ENCODE measurements at regions not wholly inside any gene's neighbourhood (a gene's known extent, or its start where the extent isn't known, plus 50 kb on each side); places are given as distances from the start of the nearest gene placed in this dataset.

DNA sequence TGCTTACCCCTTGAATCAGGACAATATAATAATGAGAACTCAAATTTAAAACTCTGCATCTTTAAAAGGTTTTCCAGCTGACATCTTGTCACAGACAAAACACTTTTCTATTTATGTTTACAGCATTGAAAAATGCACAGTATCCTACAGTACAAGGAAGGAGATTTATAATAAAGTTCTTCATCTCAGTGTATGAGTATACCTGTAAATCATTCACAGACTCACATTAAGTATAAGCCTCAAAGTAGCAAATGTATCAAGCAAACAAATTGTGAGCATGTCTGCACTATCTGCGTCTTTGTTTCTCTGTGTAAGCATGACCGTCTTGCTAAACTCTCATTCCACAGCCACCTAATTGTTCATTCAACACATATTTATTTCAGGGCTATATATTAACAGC lies 52.8 kb downstream of the PPP1R2C start:
- Mint-ChIP-seq H3K27ac (no peak overlapping the region), H3K27me3 (no peaks in the 10 kb centered on the region), H3K36me3 (no peaks in the 10 kb centered on the region), H3K4me1 (no peaks in the 10 kb centered on the region), H3K4me3 (no peak overlapping the region), H3K9me3 (peaks cover 1% of the 10 kb centered on the region)
- DNase-seq: no peak

- Mint-ChIP-seq H3K4me3 (no peak overlapping the region), H3K4me1 (no peaks in the 10 kb centered on the region), H3K27me3 (no peaks in the 10 kb centered on the region), H3K36me3 (no peaks in the 10 kb centered on the region), H3K27ac (no peak overlapping the region), H3K9me3 (no peaks in the 10 kb centered on the region)
- DNase-seq: no peak
Observed at GRCh38 chrX:42720209-42720608, 57.8 kb downstream of the PPP1R2C start.

GRCh38 chrX:42715701-42716262 lies 62.2 kb downstream of the PPP1R2C start:
- H3K27me3 Mint-ChIP-seq: no peaks in the 10 kb centered on the region
- DNase-seq: no peak
- no peaks in the 10 kb centered on the region for H3K9me3 Mint-ChIP-seq
- no peaks in the 10 kb centered on the region for H3K36me3 Mint-ChIP-seq
- no peak overlapping the region for H3K27ac Mint-ChIP-seq
- H3K4me3 Mint-ChIP-seq: no peak overlapping the region
- H3K4me1 Mint-ChIP-seq: no peaks in the 10 kb centered on the region

DNA sequence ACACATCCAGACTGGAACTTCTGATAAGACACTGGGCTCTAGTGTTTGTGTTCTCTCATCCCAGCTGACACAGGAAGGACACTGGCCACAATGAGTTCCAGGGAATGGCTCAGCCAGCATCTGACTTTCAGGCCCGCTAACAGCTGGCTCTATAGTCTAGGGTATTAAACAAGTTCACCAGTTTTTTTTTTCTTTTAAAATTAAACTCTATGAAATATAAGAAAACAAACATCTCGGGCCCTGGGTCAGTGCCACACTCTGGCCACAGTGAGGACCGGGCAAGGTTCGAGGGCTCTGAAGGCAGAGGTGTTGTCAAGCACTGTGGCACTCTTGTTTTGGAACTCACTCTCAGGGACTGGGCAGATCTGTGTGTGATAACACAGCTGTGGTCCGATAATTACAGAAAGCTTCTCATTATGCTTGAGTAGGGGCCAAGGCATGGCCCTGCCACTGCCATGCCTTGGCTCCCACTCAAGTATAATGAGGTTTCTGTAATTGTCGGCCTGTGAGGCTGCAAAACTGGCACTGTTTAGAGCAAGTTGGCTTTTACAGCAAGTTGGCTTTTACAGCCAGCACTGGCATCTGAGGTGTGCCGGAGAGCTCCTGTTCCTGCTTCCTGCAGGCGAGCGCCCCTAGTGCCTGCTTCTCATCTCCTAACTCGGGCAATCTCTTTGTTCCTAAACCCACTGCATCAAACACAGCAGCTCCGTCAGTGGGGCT lies 62.8 kb downstream of the PPP1R2C start:
- no peaks in the 10 kb centered on the region for H3K9me3 Mint-ChIP-seq
- no peaks in the 10 kb centered on the region for H3K36me3 Mint-ChIP-seq
- no peak overlapping the region for H3K27ac Mint-ChIP-seq
- peak; percentile 21 for DNase-seq
- H3K4me3 Mint-ChIP-seq: no peak overlapping the region
- no peaks in the 10 kb centered on the region for H3K4me1 Mint-ChIP-seq
- no peaks in the 10 kb centered on the region for H3K27me3 Mint-ChIP-seq

- no peaks in the 10 kb centered on the region for H3K27me3 Mint-ChIP-seq
- H3K4me3 Mint-ChIP-seq: no peak overlapping the region
- DNase-seq: no peak
- H3K36me3 Mint-ChIP-seq: no peaks in the 10 kb centered on the region
- no peaks in the 10 kb centered on the region for H3K4me1 Mint-ChIP-seq
- no peaks in the 10 kb centered on the region for H3K9me3 Mint-ChIP-seq
- H3K27ac Mint-ChIP-seq: no peak overlapping the region
Observed at GRCh38 chrX:42710452-42710851, 67.5 kb downstream of the PPP1R2C start.

DNA sequence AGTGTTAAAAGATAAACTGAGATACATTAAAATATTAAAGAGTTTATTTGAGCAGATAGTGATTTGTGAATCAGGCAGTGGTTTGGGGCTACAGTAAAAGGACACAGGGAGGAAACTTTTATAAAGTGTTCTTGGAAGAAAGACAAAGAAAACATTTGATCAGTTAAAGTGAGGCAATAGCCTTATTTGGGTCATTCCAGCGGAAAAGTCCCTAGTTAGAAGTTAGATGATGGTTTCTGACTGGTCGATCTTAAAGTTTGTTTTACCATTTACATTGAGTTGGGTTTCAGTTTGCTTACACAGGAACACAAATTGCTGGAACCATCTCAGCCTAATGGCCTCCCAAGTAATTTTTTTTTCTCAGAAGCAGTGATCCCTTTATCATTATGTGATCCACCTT lies 69.7 kb downstream of the PPP1R2C start:
- H3K4me1 Mint-ChIP-seq: peaks cover 8% of the 10 kb centered on the region
- H3K4me3 Mint-ChIP-seq: no peak overlapping the region
- no peak overlapping the region for H3K27ac Mint-ChIP-seq
- no peak for DNase-seq
- H3K36me3 Mint-ChIP-seq: no peaks in the 10 kb centered on the region
- no peaks in the 10 kb centered on the region for H3K9me3 Mint-ChIP-seq
- no peaks in the 10 kb centered on the region for H3K27me3 Mint-ChIP-seq

GRCh38 chrX:42707742-42708141 lies 70.2 kb downstream of the PPP1R2C start:
- Mint-ChIP-seq H3K36me3 (no peaks in the 10 kb centered on the region), H3K27me3 (no peaks in the 10 kb centered on the region), H3K4me3 (no peak overlapping the region), H3K9me3 (no peaks in the 10 kb centered on the region), H3K4me1 (peaks cover 8% of the 10 kb centered on the region), H3K27ac (no peak overlapping the region)
- DNase-seq: no peak

DNA sequence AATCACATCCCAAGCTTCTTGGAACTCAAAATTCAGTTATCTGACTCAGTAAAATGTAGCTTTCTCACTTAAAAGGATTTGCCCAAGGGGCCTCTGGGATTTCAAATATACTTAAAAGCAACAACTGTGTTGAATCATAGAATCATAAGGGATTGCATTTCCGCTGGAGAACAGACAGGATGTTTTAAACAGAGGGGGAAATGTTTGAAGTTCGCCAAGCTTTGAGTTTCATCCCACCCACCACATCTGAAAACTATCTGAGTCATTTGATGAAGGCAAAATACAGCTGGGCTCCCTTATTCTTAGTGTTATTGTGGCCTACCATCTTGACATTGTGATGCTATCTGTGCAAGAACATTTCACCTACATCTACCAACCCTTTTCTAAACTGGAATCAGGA lies 73.5 kb downstream of the PPP1R2C start:
- Mint-ChIP-seq H3K9me3 (no peaks in the 10 kb centered on the region), H3K27ac (no peak overlapping the region), H3K36me3 (no peaks in the 10 kb centered on the region), H3K4me3 (no peak overlapping the region), H3K27me3 (no peaks in the 10 kb centered on the region), H3K4me1 (peaks cover 8% of the 10 kb centered on the region)
- DNase-seq: no peak

- no peaks in the 10 kb centered on the region for H3K36me3 Mint-ChIP-seq
Observed at GRCh38 chrX:42697544-42697943, 80.4 kb downstream of the PPP1R2C start.

DNA sequence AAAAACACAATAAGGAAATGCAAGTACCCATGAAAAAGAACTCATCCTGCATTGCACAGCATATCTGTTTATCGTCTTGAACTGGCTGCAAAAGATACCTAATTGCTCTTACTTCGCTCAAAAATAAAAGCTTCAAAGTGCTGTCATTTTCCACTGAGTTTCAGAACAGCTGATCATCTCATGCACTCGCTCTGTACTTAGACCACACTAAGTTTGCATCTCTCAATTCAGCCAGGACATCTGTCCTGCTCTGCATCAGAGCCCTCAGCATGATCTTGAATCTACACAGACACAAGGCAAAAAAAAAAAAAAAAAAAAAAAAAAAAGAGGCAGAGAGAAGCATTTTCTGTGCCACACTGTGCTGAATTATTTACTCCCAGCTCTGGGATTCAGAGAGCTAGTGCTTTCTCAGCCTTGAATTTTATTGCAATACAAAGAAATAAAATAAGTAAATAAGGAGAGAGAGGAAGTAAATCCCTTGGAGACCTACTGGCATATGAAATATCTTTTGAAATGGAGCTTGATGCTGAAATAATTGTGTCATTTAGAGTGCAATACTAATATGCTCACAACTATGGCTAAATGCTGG lies 81.3 kb downstream of the PPP1R2C start:
- no peaks in the 10 kb centered on the region for H3K4me1 Mint-ChIP-seq
- H3K4me3 Mint-ChIP-seq: no peak overlapping the region
- no peaks in the 10 kb centered on the region for H3K9me3 Mint-ChIP-seq
- no peak for DNase-seq
- H3K36me3 Mint-ChIP-seq: no peaks in the 10 kb centered on the region
- H3K27ac Mint-ChIP-seq: no peak overlapping the region
- no peaks in the 10 kb centered on the region for H3K27me3 Mint-ChIP-seq

More at GRCh38 chrX:42697544-42697943, 80.4 kb downstream of the PPP1R2C start:
- Mint-ChIP-seq H3K27ac (no peak overlapping the region), H3K27me3 (no peaks in the 10 kb centered on the region), H3K9me3 (no peaks in the 10 kb centered on the region), H3K4me3 (no peak overlapping the region), H3K4me1 (no peaks in the 10 kb centered on the region)
- DNase-seq: no peak

- Mint-ChIP-seq H3K36me3 (no peaks in the 10 kb centered on the region), H3K9me3 (no peaks in the 10 kb centered on the region), H3K27me3 (no peaks in the 10 kb centered on the region), H3K4me1 (no peaks in the 10 kb centered on the region), H3K27ac (no peak overlapping the region), H3K4me3 (no peak overlapping the region)
- DNase-seq: no peak
Observed at GRCh38 chrX:42695800-42696358, 82.1 kb downstream of the PPP1R2C start.

DNA sequence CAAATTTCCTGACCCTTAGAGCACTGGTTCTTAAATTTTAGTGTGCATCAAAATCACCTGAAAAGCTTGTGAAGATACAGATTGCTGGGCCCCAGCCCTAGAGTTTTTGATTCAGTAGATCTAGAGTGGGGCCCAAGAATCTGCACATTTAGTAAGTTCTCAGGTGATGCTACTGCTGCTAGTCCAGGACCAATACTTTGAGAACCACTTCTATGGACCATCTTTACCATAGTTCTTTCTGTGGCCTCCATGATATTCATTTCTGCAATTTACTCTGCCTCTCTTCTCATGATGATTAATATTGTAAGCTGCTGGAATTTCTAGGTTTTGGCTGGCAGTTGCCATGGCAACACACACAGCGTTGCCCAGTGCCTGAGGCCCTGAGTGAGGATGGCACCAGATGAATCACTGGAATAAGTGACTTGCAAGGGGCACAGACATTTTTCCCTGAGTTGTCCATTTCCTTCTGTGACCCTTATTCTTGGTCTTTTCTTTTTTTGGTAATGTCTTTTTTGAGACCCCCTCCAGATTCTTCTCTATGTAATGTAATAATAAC lies 83.6 kb downstream of the PPP1R2C start:
- H3K27me3 Mint-ChIP-seq: no peaks in the 10 kb centered on the region
- H3K27ac Mint-ChIP-seq: no peak overlapping the region
- H3K4me1 Mint-ChIP-seq: no peaks in the 10 kb centered on the region
- H3K4me3 Mint-ChIP-seq: no peak overlapping the region
- no peak for DNase-seq
- no peaks in the 10 kb centered on the region for H3K9me3 Mint-ChIP-seq
- no peaks in the 10 kb centered on the region for H3K36me3 Mint-ChIP-seq

GRCh38 chrX:42691196-42691595 lies 86.8 kb downstream of the PPP1R2C start:
- Mint-ChIP-seq H3K4me3 (no peak overlapping the region), H3K27ac (no peak overlapping the region), H3K36me3 (no peaks in the 10 kb centered on the region), H3K27me3 (no peaks in the 10 kb centered on the region), H3K4me1 (no peaks in the 10 kb centered on the region), H3K9me3 (no peaks in the 10 kb centered on the region)
- DNase-seq: no peak

- no peaks in the 10 kb centered on the region for H3K9me3 Mint-ChIP-seq
- no peak overlapping the region for H3K27ac Mint-ChIP-seq
- H3K36me3 Mint-ChIP-seq: no peaks in the 10 kb centered on the region
- no peaks in the 10 kb centered on the region for H3K27me3 Mint-ChIP-seq
- no peak overlapping the region for H3K4me3 Mint-ChIP-seq
- DNase-seq: no peak
- peaks cover 2% of the 10 kb centered on the region for H3K4me1 Mint-ChIP-seq
Observed at GRCh38 chrX:42686706-42687105, 91.3 kb downstream of the PPP1R2C start.

- no peak for DNase-seq
- H3K27ac Mint-ChIP-seq: no peak overlapping the region
- H3K4me1 Mint-ChIP-seq: peaks cover 2% of the 10 kb centered on the region
- no peak overlapping the region for H3K4me3 Mint-ChIP-seq
- no peaks in the 10 kb centered on the region for H3K36me3 Mint-ChIP-seq
- H3K9me3 Mint-ChIP-seq: no peaks in the 10 kb centered on the region
- H3K27me3 Mint-ChIP-seq: no peaks in the 10 kb centered on the region
Observed at GRCh38 chrX:42686296-42686695, 91.7 kb downstream of the PPP1R2C start.
